Kidney (tissue), 13 donors: ENCODE measurements at regions not wholly inside any gene's neighbourhood (a gene's known extent, or its start where the extent isn't known, plus 50 kb on each side); places are given as distances from the start of the nearest gene placed in this dataset.

Experiments used
- DNase-seq, 5 donors: peaks; one replicate each; pipeline ENCODE4 v3.0.0-alpha.2; 2013 to 2020
- FAIRE-seq: peaks from 2 replicates; lab custom pipeline; 2012; peaks lifted over from hg19 to GRCh38; lab: Jason Lieb, UNC
- H3K27ac ChIP-seq, 2 donors: one replicate each; pipeline ENCODE4 v1.7.0; 2013; ENCODE audit warnings: low read depth in 2 of 2, low read length in 2 of 2, inconsistent platforms in 1 of 2
- H3K27me3 ChIP-seq: one replicate; pipeline ENCODE4 v1.7.1; 2013; ENCODE audit warnings: low read length, inconsistent platforms; ENCODE audit not compliant: control insufficient read depth, insufficient read depth
- H3K36me3 ChIP-seq, 3 donors: one replicate each; pipeline versions ENCODE4 v1.7.0 to v1.7.1; 2013; ENCODE audit warnings: low read length in 3 of 3, control low read depth in 1 of 3, inconsistent platforms in 1 of 3; ENCODE audit not compliant: insufficient read depth in 3 of 3, control insufficient read depth in 2 of 3
- H3K4me1 ChIP-seq, 3 donors: one replicate each; pipeline versions ENCODE4 v1.7.0 to v1.7.1; 2013; ENCODE audit warnings: low read length in 3 of 3, inconsistent platforms in 1 of 3, low read depth in 1 of 3; ENCODE audit not compliant: control insufficient read depth in 2 of 3, insufficient read depth in 2 of 3
- H3K4me3 ChIP-seq, 3 donors: one replicate each; pipeline versions ENCODE4 v1.7.0 to v1.8.1; 2013; ENCODE audit warnings: low read length in 3 of 3, control low read depth in 1 of 3, inconsistent platforms in 1 of 3
- H3K9ac ChIP-seq, 3 donors: one replicate each; pipeline versions ENCODE4 v1.7.0 to v1.7.1; 2013; ENCODE audit warnings: low read length in 3 of 3, control low read depth in 1 of 3, inconsistent platforms in 1 of 3
- H3K9me3 ChIP-seq, 3 donors: one replicate each; pipeline versions ENCODE4 v1.7.0 to v1.7.1; 2013; ENCODE audit warnings: low read length in 3 of 3, control low read depth in 1 of 3, inconsistent platforms in 1 of 3; ENCODE audit not compliant: control insufficient read depth in 2 of 3, insufficient read depth in 1 of 3
- intact Hi-C: fragments of 100-400 bp; cut with DNase I; formaldehyde crosslinking; loops from one replicate; pipeline ENCODE4 v1.11.1; 2022
- TF ChIP-seq, protein P1 (sequence below): IDR thresholded peaks from 3 replicates; pipeline ENCODE4 v1.5.1; 2012; ENCODE audit warnings: mild to moderate bottlenecking, moderate library complexity, borderline replicate concordance; ENCODE audit not compliant: insufficient read depth; ENCODE audit errors: extremely low read depth
- donor health status: control.
- donor health status: control.
- donor health status: control.
- donor health status: control.
- donor health status: control.
- donor health status: DM: yes; HTN: yes; CAD: no.
- donor health status: Normal renal cell carcinoma (clear cell type).

DNA sequence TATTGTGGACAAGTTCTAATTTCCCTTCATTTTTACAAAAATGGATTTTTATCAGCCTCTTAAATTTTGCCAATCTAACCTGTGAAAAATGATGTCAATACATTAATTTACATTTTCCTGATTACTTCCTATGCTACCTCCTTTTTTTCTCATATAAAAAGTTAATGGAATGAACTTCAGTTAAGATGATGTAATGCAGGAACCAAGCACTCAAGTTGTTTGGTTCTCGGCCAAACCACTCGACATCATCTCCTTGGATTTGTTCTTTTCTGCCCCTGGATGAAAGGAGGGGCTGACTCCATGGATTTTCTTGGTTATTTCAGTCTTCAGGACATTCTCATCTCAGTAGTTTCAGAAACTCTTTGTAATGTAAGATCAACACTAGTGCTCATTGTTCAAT lies 253.1 kb upstream of the NXPH2 start:
- Histone ChIP-seq H3K4me1 (no peaks in the 10 kb centered on the region), H3K9ac (no peak overlapping the region), H3K27ac (no peak overlapping the region), H3K4me3 (no peak overlapping the region), H3K9me3 (no peaks in the 10 kb centered on the region), H3K36me3 (no peaks in the 10 kb centered on the region), H3K27me3 (no peaks in the 10 kb centered on the region)
- intact Hi-C loops, result no loop called here
- FAIRE-seq, result no peak
- DNase-seq, result no peak
- TF ChIP-seq, protein P1, sequence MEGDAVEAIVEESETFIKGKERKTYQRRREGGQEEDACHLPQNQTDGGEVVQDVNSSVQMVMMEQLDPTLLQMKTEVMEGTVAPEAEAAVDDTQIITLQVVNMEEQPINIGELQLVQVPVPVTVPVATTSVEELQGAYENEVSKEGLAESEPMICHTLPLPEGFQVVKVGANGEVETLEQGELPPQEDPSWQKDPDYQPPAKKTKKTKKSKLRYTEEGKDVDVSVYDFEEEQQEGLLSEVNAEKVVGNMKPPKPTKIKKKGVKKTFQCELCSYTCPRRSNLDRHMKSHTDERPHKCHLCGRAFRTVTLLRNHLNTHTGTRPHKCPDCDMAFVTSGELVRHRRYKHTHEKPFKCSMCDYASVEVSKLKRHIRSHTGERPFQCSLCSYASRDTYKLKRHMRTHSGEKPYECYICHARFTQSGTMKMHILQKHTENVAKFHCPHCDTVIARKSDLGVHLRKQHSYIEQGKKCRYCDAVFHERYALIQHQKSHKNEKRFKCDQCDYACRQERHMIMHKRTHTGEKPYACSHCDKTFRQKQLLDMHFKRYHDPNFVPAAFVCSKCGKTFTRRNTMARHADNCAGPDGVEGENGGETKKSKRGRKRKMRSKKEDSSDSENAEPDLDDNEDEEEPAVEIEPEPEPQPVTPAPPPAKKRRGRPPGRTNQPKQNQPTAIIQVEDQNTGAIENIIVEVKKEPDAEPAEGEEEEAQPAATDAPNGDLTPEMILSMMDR, result no peak

DNA sequence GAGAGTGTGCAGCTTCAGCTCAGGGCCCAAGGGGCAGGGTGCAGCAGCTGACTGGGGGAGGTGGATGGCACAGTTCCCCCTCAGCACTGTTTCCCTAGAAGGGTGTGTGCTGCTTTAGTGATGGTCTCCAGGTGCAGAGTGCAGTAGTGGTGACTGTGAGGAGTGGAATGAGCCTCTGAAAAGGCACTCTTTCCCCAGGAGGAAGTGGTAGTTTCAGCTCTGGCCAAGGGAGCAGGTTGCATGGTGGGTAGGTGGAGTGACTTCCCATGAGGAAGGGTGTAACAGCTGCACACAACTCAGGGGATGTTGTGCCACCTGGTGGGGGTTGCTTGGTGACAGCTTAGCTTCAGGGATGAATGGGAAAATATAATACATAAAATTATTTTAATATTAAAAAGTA lies 251.5 kb upstream of the NXPH2 start:
- peak in 1 of 5 donors; percentile 8 for DNase-seq
- Histone ChIP-seq H3K4me3 (no peak overlapping the region), H3K36me3 (no peaks in the 10 kb centered on the region), H3K9me3 (no peaks in the 10 kb centered on the region), H3K9ac (no peak overlapping the region), H3K4me1 (no peaks in the 10 kb centered on the region), H3K27ac (no peak overlapping the region), H3K27me3 (no peaks in the 10 kb centered on the region)
- TF ChIP-seq, protein P1, result no peak
- no peak for FAIRE-seq
- intact Hi-C loops, result no loop called here

- intact Hi-C loops, result no loop called here
- Histone ChIP-seq H3K27ac (no peak overlapping the region), H3K36me3 (no peaks in the 10 kb centered on the region), H3K9me3 (peaks cover 0 to 7% (median 0%) of the 10 kb centered on the region in 3 donors), H3K27me3 (no peaks in the 10 kb centered on the region), H3K4me3 (no peak overlapping the region), H3K9ac (no peak overlapping the region), H3K4me1 (no peaks in the 10 kb centered on the region)
- TF ChIP-seq, protein P1, result no peak
- DNase-seq (no peak), FAIRE-seq (no peak)
Observed at GRCh38 chr2:139020287-139020686, 240.1 kb upstream of the NXPH2 start.

DNA sequence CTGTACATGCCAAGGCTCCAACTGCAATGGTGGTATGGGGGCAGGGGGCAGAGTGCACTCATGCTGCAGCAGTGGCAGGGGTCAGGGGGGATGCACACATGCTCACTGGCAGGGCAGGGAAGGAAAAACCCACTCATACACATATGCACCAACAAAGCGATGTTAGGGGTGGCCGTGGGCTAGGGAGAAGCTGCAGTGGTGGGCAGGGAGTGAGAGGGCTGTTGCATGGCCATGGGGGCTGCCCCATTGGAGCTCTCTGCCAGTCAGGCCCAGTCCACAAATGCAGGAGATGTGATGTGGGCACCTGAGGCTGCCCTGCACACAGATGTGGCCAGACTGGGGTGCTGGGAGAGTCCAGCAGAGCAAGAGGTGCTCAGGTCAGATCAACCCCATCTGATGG lies 238.1 kb upstream of the NXPH2 start:
- peak in 1 of 5 donors; percentile 16 for DNase-seq
- Histone ChIP-seq H3K27ac (no peak overlapping the region), H3K4me3 (no peak overlapping the region), H3K4me1 (no peaks in the 10 kb centered on the region), H3K9me3 (peaks cover 0 to 7% (median 0%) of the 10 kb centered on the region in 3 donors), H3K9ac (no peak overlapping the region), H3K36me3 (no peaks in the 10 kb centered on the region), H3K27me3 (no peaks in the 10 kb centered on the region)
- no peak for FAIRE-seq
- TF ChIP-seq, protein P1, result no peak
- intact Hi-C loops, result no loop called here
